Esophagus squamous epithelium (tissue), 5 donors: ENCODE measurements at regions not wholly inside any gene's neighbourhood (a gene's known extent, or its start where the extent isn't known, plus 50 kb on each side); places are given as distances from the start of the nearest gene placed in this dataset.

Source experiments
- DNase-seq: peaks from one replicate; lab custom pipeline; 2025; lab: John Stamatoyannopoulos, UW
- H3K27ac ChIP-seq, 4 donors: fragments of 200-600 bp; sonication (generic); one replicate each; pipeline ENCODE4 v1.5.1; 2016 to 2019; ENCODE audit warnings: mild to moderate bottlenecking in 1 of 4
- H3K27me3 ChIP-seq, 4 donors: fragments of 200-600 bp; sonication (generic); 1 replicate in 3 of 4; 2 replicates in 1 of 4; pipeline versions ENCODE4 v1.5.1 to v1.6.0; 2017 to 2021; ENCODE audit warnings: antibody characterized with exemption in 1 of 4
- H3K36me3 ChIP-seq, 3 donors: fragments of 200-600 bp; sonication (generic); one replicate each; pipeline ENCODE4 v1.5.1; 2016 to 2019
- H3K4me1 ChIP-seq, 3 donors: fragments of 200-600 bp; sonication (generic); one replicate each; pipeline ENCODE4 v1.5.1; 2017 to 2019
- H3K4me3 ChIP-seq, 4 donors: fragments of 200-600 bp; sonication (generic); 1 replicate in 3 of 4; 2 replicates in 1 of 4; pipeline ENCODE4 v1.5.1; 2016 to 2019; ENCODE audit warnings: mild to moderate bottlenecking in 2 of 4, moderate library complexity in 1 of 4
- H3K9me3 ChIP-seq, 3 donors: fragments of 200-600 bp; sonication (generic); one replicate each; pipeline ENCODE4 v1.5.1; 2016 to 2019
- CTCF ChIP-seq, 6 experiments: fragments of 450-650 bp in 4 of 6; fragments of 200-600 bp in 2 of 6; sonication (generic) in 2 of 6; IDR thresholded peaks; one replicate each; pipeline ENCODE4 v1.5.1; 2016 to 2019; ENCODE audit warnings: antibody characterized with exemption in 6 of 6, mild to moderate bottlenecking in 4 of 6, moderate library complexity in 4 of 6
- POLR2A ChIP-seq, 4 donors: fragments of 450-650 bp; IDR thresholded peaks; one replicate each; pipeline ENCODE4 v1.6.1; 2017; ENCODE audit warnings: antibody characterized with exemption in 4 of 4, mild to moderate bottlenecking in 4 of 4, moderate library complexity in 3 of 4
- WGBS, 2 donors: methylation state at CpG; one replicate each; pipeline ENCODE4 v1.1.5; 2018; 5-methylcytosine and 5-hydroxymethylcytosine counted together
- intact Hi-C: fragments of 100-400 bp; cut with DNase I; formaldehyde crosslinking; loops from one replicate; pipeline ENCODE4 v1.15.0; 2022
- donor health status: DM: yes; HTN: yes; CAD: no.

- Histone ChIP-seq H3K4me3 (no peak overlapping the region), H3K9me3 (no peaks in the 10 kb centered on the region), H3K27ac (no peak overlapping the region), H3K4me1 (no peaks in the 10 kb centered on the region), H3K36me3 (no peaks in the 10 kb centered on the region), H3K27me3 (no peaks in the 10 kb centered on the region)
- WGBS, 2 donors, result 90 to 91% methylated on average over 3 of the region's 3 CpGs
- intact Hi-C loops, result no loop called here
- TF ChIP-seq POLR2A (IDR thresholded peaks at IDR 0.05) (no peak), CTCF (IDR thresholded peaks at IDR 0.05) (no peak)
- DNase-seq, result no peak
Measured at GRCh38 chr4:161182913-161183312, 980.9 kb downstream of the FSTL5 start.

- TF ChIP-seq CTCF (IDR thresholded peaks at IDR 0.05) (no peak), POLR2A (IDR thresholded peaks at IDR 0.05) (no peak)
- DNase-seq, result no peak
- 64 to 71% methylated on average over 5 of the region's 5 CpGs for WGBS, 2 donors
Measured at GRCh38 chr4:161178310-161178709, 985.5 kb downstream of the FSTL5 start.

GRCh38 chr4:161172396-161173026, 991.3 kb downstream of the FSTL5 start:
- no peak overlapping the region for H3K4me3 ChIP-seq
- intact Hi-C loops, result no loop called here
- no peaks in the 10 kb centered on the region for H3K27me3 ChIP-seq
- WGBS, 2 donors, result 65 to 67% methylated on average over 1 of the region's 1 CpG
- no peaks in the 10 kb centered on the region for H3K36me3 ChIP-seq
- H3K9me3 ChIP-seq, result no peaks in the 10 kb centered on the region
- DNase-seq, result no peak
- TF ChIP-seq CTCF (IDR thresholded peaks at IDR 0.05), result no peak
- TF ChIP-seq POLR2A (IDR thresholded peaks at IDR 0.05), result no peak
- no peaks in the 10 kb centered on the region for H3K4me1 ChIP-seq
- no peak overlapping the region for H3K27ac ChIP-seq

More at GRCh38 chr4:161178310-161178709, 985.5 kb downstream of the FSTL5 start:
- no peak overlapping the region for H3K27ac ChIP-seq
- no peaks in the 10 kb centered on the region for H3K9me3 ChIP-seq
- no peaks in the 10 kb centered on the region for H3K4me1 ChIP-seq
- intact Hi-C loops, result no loop called here
- H3K4me3 ChIP-seq, result no peak overlapping the region
- no peaks in the 10 kb centered on the region for H3K27me3 ChIP-seq
- H3K36me3 ChIP-seq, result no peaks in the 10 kb centered on the region

GRCh38 chr4:161167539-161167938, 996.3 kb downstream of the FSTL5 start:
- Histone ChIP-seq H3K4me3 (no peak overlapping the region), H3K4me1 (no peaks in the 10 kb centered on the region)
- TF ChIP-seq CTCF (IDR thresholded peaks at IDR 0.05) (no peak), POLR2A (IDR thresholded peaks at IDR 0.05) (no peak)

GRCh38 chr4:161160718-161161117, 1003.1 kb downstream of the FSTL5 start:
- intact Hi-C loops, result no loop called here
- no peak for DNase-seq
- Histone ChIP-seq H3K36me3 (no peaks in the 10 kb centered on the region), H3K9me3 (no peaks in the 10 kb centered on the region), H3K4me3 (no peak overlapping the region), H3K27ac (no peak overlapping the region), H3K4me1 (no peaks in the 10 kb centered on the region), H3K27me3 (no peaks in the 10 kb centered on the region)
- 34 to 37% methylated on average over 3 of the region's 3 CpGs for WGBS, 2 donors
- no peak for TF ChIP-seq CTCF (IDR thresholded peaks at IDR 0.05)
- TF ChIP-seq POLR2A (IDR thresholded peaks at IDR 0.05), result no peak

More at GRCh38 chr4:161167539-161167938, 996.3 kb downstream of the FSTL5 start:
- no peak for DNase-seq
- no peaks in the 10 kb centered on the region for H3K9me3 ChIP-seq
- no peak overlapping the region for H3K27ac ChIP-seq
- no peaks in the 10 kb centered on the region for H3K36me3 ChIP-seq
- intact Hi-C loops, result no loop called here
- H3K27me3 ChIP-seq, result no peaks in the 10 kb centered on the region
